Fibroblast of peridontal ligament (primary cell): ENCODE measurements at regions not wholly inside any gene's neighbourhood (a gene's known extent, or its start where the extent isn't known, plus 50 kb on each side); places are given as distances from the start of the nearest gene placed in this dataset.

ENCODE experiments used
- DNase-seq: peaks from one replicate; pipeline ENCODE4 v3.0.0-alpha.2; 2010; ENCODE audit errors: extremely low read depth

GRCh38 chr1:164949771-164950471 is 390.9 kb downstream of the PBX1 start:
- DNase-seq: no peak

- DNase-seq: no peak
Observed at GRCh38 chr1:164948101-164948500, 389.1 kb downstream of the PBX1 start.

DNA sequence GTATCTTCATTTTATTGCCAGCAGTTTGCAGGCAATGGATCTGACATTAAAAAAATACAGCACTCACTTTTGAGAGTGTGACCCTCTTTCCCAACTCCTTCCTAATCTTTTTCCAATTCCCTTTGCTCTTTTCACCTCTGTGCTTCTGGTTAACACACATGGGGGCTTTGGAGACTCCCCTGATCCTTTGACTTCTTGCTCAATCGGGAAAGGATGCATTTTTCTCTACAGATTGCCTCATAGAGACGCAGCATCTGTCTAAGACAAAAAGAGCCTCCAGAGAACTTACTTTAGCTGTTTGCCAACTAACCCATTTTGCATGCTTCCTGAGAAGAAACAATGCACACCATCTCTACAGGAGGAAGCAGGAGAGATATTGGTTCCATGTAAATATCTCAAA is 378.3 kb downstream of the PBX1 start:
- no peak for DNase-seq

DNA sequence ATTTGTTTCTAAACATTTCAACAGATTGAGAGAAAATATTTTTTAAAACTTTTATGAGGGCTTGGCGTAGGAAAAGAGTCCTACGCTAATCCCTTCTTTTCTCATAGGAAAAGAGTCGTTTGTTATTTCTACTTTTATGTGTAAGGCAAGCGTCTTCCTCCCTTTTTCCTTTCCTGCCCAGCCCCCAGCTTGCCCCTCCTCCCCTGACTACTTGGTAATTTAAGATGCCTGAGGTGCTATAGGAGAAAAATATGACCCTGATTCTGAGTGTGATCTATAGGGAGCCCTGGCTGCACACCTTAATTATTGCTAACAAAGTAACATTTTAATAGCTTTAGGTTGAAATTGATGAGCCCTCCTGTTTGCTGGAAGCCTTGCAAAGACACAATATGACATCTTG is 373.6 kb downstream of the PBX1 start:
- no peak for DNase-seq

DNA sequence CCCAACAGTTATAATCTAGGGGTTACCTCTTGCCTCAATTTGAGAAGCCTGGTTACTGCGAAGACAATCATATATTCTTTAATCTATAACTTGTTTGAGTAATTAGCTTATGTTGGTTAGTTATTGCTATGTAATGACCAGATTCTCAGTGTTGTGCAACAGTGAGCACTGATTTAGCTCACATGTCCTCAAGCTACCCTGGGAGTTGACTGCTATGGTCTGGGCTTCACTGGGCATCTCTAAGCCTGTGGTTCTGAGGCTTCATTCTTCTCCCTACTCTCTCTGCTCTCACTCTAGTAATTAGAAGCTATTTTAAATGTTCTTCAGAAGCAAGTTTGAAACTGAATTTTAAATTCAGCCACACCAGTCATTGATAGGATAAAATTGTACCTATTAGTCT is 371.8 kb downstream of the PBX1 start:
- no peak for DNase-seq

GRCh38 chr1:164930241-164930640 is 371.3 kb downstream of the PBX1 start:
- DNase-seq: no peak

DNA sequence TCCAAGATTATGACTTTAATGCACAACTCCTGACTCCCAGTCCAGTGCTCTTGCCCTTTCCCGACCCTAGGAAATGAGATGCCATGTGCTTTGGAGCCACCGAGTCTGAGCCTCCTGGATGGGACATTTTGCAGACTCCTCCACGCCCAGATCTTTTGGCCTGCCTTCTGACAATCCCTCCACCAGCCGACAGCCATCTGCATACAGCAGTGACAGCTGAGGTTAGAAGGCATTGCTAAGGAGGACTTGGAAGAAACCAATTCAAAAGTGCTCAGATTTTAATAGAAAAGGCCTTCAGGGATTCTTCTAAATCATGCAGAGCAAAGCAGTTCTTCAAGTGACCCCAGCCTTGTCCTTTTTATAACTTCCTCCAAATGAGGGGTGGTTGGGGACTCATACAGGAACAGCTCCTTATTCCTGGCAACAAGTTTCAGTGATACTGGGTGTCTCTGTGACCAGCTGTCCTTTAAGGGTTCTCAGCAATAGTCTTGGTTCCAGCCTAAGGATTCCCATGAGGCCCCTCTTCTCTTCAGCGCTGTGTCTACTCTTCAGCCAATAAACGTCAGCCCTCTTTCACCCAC is 369.3 kb downstream of the PBX1 start:
- no peak for DNase-seq

GRCh38 chr1:164926107-164926506 is 367.1 kb downstream of the PBX1 start:
- DNase-seq: no peak

DNA sequence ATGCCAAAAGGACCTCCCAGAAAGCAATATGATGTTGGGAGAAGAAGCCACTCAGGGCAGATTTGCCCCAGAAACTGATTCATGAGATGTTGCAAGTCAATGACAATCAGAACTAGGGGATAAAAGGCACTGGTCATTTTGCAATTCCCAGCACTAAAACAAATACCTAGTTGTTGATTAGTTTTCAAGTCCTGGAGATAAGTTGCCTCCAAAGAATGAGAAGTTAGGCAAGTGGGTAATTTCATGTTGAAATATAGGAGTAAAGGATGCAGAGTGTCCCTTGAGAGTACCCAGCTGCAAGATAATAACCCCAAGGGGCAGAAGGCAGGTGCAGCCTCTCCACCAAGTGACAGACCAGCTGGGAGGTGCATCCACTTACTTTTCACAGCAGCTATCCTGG is 363.6 kb downstream of the PBX1 start:
- no peak for DNase-seq

- DNase-seq: no peak
Observed at GRCh38 chr1:164921493-164921892, 362.5 kb downstream of the PBX1 start.

DNA sequence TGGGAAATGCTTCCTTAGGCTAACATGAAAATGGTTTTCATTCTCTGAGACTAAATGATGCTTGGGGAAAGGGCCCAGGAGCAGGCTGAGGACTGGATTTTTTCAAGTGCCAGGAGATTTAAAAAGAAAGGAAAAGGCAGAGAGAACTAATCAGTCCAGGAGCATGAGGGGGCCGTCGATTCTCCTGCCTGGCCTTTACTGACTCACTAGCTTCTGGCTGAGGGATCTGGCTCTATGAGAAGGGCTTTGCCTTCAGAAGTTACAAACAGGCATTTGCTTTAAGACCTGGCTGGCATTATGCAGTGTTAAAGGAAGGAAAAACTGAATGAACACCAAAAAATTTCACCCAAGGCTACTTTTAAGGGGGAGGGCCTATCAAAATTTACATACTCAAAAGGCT is 359.2 kb downstream of the PBX1 start:
- no peak for DNase-seq

DNA sequence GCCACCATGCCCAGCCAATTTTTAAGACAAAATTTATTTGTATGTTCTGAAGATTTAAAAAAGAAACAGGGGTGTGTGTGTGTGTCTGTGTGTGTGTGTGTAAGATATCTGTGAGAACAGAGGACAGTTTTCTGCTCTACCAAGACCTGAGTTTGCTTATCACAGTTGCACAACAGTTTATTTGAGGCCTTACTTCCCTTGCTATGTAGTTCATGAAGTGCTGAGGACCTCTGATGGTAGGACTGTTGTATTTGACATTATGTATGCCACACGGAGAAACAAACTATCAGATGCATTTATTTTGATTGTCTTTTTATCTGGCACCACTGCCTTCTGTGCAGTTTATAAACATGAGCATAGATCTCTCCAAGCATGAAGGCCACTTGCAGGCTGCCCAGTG is 355.2 kb downstream of the PBX1 start:
- DNase-seq: peak; percentile 41

DNA sequence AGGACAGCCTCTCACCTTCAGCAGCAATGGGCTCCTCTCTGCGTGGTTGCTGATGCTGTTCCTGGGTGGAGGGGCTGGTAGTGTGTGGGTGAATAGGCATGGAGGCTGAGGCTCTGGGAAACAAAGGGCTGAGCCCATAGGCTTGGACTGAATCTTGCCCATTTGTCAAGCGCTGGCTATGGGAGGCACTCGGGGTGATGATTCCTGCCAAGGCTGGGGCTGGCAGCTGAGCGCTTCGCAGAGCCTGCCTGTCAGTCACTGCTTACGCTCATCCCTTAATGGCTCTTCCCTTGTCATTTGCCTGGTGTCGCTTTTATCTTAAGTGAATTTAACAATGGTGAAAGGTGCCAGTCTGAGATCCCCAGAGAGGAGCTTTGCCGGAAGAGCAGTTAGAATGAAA is 353.3 kb downstream of the PBX1 start:
- DNase-seq: no peak

DNA sequence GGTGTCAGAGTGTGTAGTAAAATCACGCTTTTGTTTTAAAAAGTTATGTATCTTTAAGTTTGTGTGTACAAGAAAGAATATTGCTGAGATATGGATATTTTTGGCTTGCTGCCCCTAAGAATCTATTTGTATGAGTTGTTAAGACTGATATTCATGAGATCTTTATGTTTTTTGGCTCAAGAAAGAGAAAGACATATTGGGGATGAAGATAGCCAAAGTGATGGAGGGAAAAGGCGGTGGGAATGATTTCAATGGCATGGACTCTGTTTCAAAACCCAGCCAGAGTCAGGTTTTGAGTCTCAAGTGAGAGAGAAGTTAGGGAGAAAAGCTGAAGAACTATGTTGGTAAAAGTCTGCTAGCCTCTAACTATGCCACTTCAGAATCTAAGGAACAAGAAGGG is 351.7 kb downstream of the PBX1 start:
- no peak for DNase-seq

- no peak for DNase-seq
Observed at GRCh38 chr1:164907666-164908065, 348.7 kb downstream of the PBX1 start.

DNA sequence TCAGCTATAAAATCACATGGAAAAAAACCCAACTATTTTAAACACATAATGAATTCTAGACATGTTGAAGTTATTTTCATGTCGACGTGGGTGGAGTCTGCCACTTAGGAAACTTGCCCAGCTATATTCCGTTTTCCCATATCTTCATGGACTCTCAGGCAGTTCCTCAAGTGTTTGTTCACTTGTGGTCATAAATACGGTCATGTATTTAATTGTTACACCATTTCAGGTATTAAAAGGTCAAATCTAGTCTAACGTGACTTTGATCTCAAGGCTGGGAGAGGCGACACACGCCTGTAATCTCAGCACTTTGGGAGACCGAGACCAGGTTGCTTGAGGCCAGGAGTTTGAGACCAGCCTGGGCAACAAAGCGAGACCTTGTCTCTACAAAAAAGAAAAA is 346.9 kb downstream of the PBX1 start:
- DNase-seq: no peak

DNA sequence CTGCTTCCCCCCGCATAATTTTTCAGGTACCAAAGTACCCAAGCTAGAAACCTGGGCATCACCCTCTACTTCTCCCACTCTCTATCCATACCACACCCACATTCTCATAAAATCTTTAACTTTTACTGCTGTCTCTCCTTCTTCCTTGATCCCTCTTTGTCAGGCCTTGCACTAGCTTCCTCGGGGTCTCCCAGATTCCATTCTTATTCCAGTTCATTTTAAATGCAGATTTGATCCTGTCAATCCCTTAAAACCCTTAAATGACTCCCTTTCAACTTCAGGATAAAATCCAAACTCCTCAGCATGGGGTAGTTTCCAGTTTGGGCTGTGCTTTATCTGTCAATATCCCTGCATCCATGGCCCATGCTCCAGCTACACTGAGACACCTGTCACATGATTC is 343.5 kb downstream of the PBX1 start:
- DNase-seq: no peak
